ENCODE measurements at regions not wholly inside any gene's neighbourhood (a gene's known extent, or its start where the extent isn't known, plus 50 kb on each side); places are given as distances from the start of the nearest gene placed in this dataset.
"Not testable (repeated sequence)": the region's sequence is repeated elsewhere in the genome, so short reads cannot be mapped to it uniquely, and the experiment has no call there.

- no peaks in the 10 kb centered on the region for H3K4me1 Mint-ChIP-seq
- H3K27me3 Mint-ChIP-seq: no peaks in the 10 kb centered on the region
- H3K27ac Mint-ChIP-seq: no peak overlapping the region
- H3K4me3 Mint-ChIP-seq: no peak overlapping the region
- no peaks in the 10 kb centered on the region for H3K36me3 Mint-ChIP-seq (ENCODE audit: low read depth)
- ChIA-PET POLR2A (no interaction called here), CTCF (no interaction called here)
- peaks cover 6% of the 10 kb centered on the region for H3K9me3 Mint-ChIP-seq
- no peak for DNase-seq
Observed at GRCh38 chr10:76632767-76633051, 1004.9 kb downstream of the KCNMA1 start.

- H3K4me3 Mint-ChIP-seq: no peak overlapping the region
- H3K27me3 Mint-ChIP-seq: no peaks in the 10 kb centered on the region
- POLR2A ChIA-PET: no interaction called here
- H3K4me1 Mint-ChIP-seq: no peaks in the 10 kb centered on the region
- H3K27ac Mint-ChIP-seq: no peak overlapping the region
- H3K36me3 Mint-ChIP-seq (ENCODE audit: low read depth): no peaks in the 10 kb centered on the region
- CTCF ChIA-PET: no interaction called here
- H3K9me3 Mint-ChIP-seq: peaks cover 6% of the 10 kb centered on the region
- DNase-seq: no peak
Observed at GRCh38 chr10:76631884-76632766, 1005.5 kb downstream of the KCNMA1 start.

GRCh38 chr10:76631036-76631670, 1006.5 kb downstream of the KCNMA1 start:
- CTCF ChIA-PET: no interaction called here
- H3K4me3 Mint-ChIP-seq: no peak overlapping the region

GRCh38 chr10:76628801-76629200, 1008.8 kb downstream of the KCNMA1 start:
- peaks cover 6% of the 10 kb centered on the region for H3K9me3 Mint-ChIP-seq
- H3K4me3 Mint-ChIP-seq: no peak overlapping the region
- ChIA-PET CTCF (no interaction called here), POLR2A (no interaction called here)
- H3K27ac Mint-ChIP-seq: no peak overlapping the region
- H3K4me1 Mint-ChIP-seq: no peaks in the 10 kb centered on the region
- no peaks in the 10 kb centered on the region for H3K27me3 Mint-ChIP-seq
- no peaks in the 10 kb centered on the region for H3K36me3 Mint-ChIP-seq (ENCODE audit: low read depth)
- DNase-seq: no peak

More at GRCh38 chr10:76631036-76631670, 1006.5 kb downstream of the KCNMA1 start:
- Mint-ChIP-seq H3K27me3 (no peaks in the 10 kb centered on the region), H3K9me3 (peaks cover 6% of the 10 kb centered on the region), H3K4me1 (no peaks in the 10 kb centered on the region), H3K36me3 (ENCODE audit: low read depth) (no peaks in the 10 kb centered on the region), H3K27ac (no peak overlapping the region)
- POLR2A ChIA-PET: no interaction called here
- DNase-seq: no peak

GRCh38 chr10:76626386-76626785, 1011.2 kb downstream of the KCNMA1 start:
- H3K27me3 Mint-ChIP-seq: no peaks in the 10 kb centered on the region
- H3K4me1 Mint-ChIP-seq: no peaks in the 10 kb centered on the region
- peaks cover 6% of the 10 kb centered on the region for H3K9me3 Mint-ChIP-seq
- no peaks in the 10 kb centered on the region for H3K36me3 Mint-ChIP-seq (ENCODE audit: low read depth)
- H3K4me3 Mint-ChIP-seq: no peak overlapping the region
- CTCF ChIA-PET: no interaction called here
- DNase-seq: no peak
- H3K27ac Mint-ChIP-seq: no peak overlapping the region
- POLR2A ChIA-PET: no interaction called here

GRCh38 chr10:76624470-76624869, 1013.1 kb downstream of the KCNMA1 start:
- no peaks in the 10 kb centered on the region for H3K4me1 Mint-ChIP-seq
- no peaks in the 10 kb centered on the region for H3K27me3 Mint-ChIP-seq
- H3K4me3 Mint-ChIP-seq: no peak overlapping the region
- H3K9me3 Mint-ChIP-seq: peaks cover 11% of the 10 kb centered on the region
- no peaks in the 10 kb centered on the region for H3K36me3 Mint-ChIP-seq (ENCODE audit: low read depth)
- no peak for DNase-seq
- CTCF ChIA-PET: no interaction called here
- H3K27ac Mint-ChIP-seq: no peak overlapping the region
- POLR2A ChIA-PET: no interaction called here

- H3K27ac Mint-ChIP-seq: no peak overlapping the region
- no peak for DNase-seq
- H3K4me1 Mint-ChIP-seq: no peaks in the 10 kb centered on the region
- CTCF ChIA-PET: no interaction called here
- POLR2A ChIA-PET: no interaction called here
- H3K9me3 Mint-ChIP-seq: peaks cover 7% of the 10 kb centered on the region
- no peak overlapping the region for H3K4me3 Mint-ChIP-seq
- H3K27me3 Mint-ChIP-seq: no peaks in the 10 kb centered on the region
- no peaks in the 10 kb centered on the region for H3K36me3 Mint-ChIP-seq (ENCODE audit: low read depth)
Observed at GRCh38 chr10:76621886-76622620, 1015.6 kb downstream of the KCNMA1 start.

GRCh38 chr10:76618641-76619040, 1019.0 kb downstream of the KCNMA1 start:
- Mint-ChIP-seq H3K4me3 (no peak overlapping the region), H3K36me3 (ENCODE audit: low read depth) (no peaks in the 10 kb centered on the region), H3K27ac (no peak overlapping the region), H3K9me3 (peaks cover 7% of the 10 kb centered on the region), H3K27me3 (no peaks in the 10 kb centered on the region), H3K4me1 (no peaks in the 10 kb centered on the region)
- no peak for DNase-seq
- ChIA-PET POLR2A (no interaction called here), CTCF (no interaction called here)

GRCh38 chr10:76618171-76618570, 1019.4 kb downstream of the KCNMA1 start:
- no peak overlapping the region for H3K27ac Mint-ChIP-seq
- no peaks in the 10 kb centered on the region for H3K36me3 Mint-ChIP-seq (ENCODE audit: low read depth)
- DNase-seq: no peak

GRCh38 chr10:76616666-76617065, 1020.9 kb downstream of the KCNMA1 start:
- H3K27ac Mint-ChIP-seq; H3K4me3 Mint-ChIP-seq; POLR2A ChIA-PET; H3K9me3 Mint-ChIP-seq; H3K27me3 Mint-ChIP-seq; H3K36me3 Mint-ChIP-seq (ENCODE audit: low read depth); DNase-seq; H3K4me1 Mint-ChIP-seq; CTCF ChIA-PET: not testable (repeated sequence)

More at GRCh38 chr10:76618171-76618570, 1019.4 kb downstream of the KCNMA1 start:
- Mint-ChIP-seq H3K4me1 (no peaks in the 10 kb centered on the region), H3K9me3 (peaks cover 7% of the 10 kb centered on the region), H3K27me3 (no peaks in the 10 kb centered on the region), H3K4me3 (no peak overlapping the region)
- ChIA-PET POLR2A (no interaction called here), CTCF (no interaction called here)

GRCh38 chr10:76615049-76615448, 1022.6 kb downstream of the KCNMA1 start:
- no peak for DNase-seq
- Mint-ChIP-seq H3K9me3 (peaks cover 2% of the 10 kb centered on the region), H3K36me3 (ENCODE audit: low read depth) (no peaks in the 10 kb centered on the region), H3K27me3 (no peaks in the 10 kb centered on the region), H3K4me1 (no peaks in the 10 kb centered on the region), H3K27ac (no peak overlapping the region), H3K4me3 (no peak overlapping the region)
- ChIA-PET CTCF (no interaction called here), POLR2A (no interaction called here)

Measured in activated CD4-positive, alpha-beta memory T cell treated with anti-CD3 and anti-CD28 coated beads, Interleukin-2, amount 10 ng/mL, durations not matched to agents 7 days and 5 days (primary cell).